Sigmoid colon (tissue), 4 donors: ENCODE measurements at regions not wholly inside any gene's neighbourhood (a gene's known extent, or its start where the extent isn't known, plus 50 kb on each side); places are given as distances from the start of the nearest gene placed in this dataset.

Source experiments
- EP300 ChIP-seq, 4 donors: sonication (generic); formaldehyde crosslinking; IDR thresholded peaks; one replicate each; pipeline ENCODE4 v1.6.1; 2017; ENCODE audit warnings: antibody characterized with exemption in 4 of 4
- POLR2A ChIP-seq, 2 donors: fragments of 450-650 bp; IDR thresholded peaks; one replicate each; pipeline ENCODE4 v1.6.1; 2016; ENCODE audit warnings: antibody characterized with exemption in 2 of 2, mild to moderate bottlenecking in 2 of 2, moderate library complexity in 2 of 2
- POLR2AphosphoS5 ChIP-seq, 4 donors: sonication (generic); formaldehyde crosslinking; IDR thresholded peaks; one replicate each; pipeline ENCODE4 v1.6.1; 2017; ENCODE audit warnings: antibody characterized with exemption in 4 of 4
- TF ChIP-seq, protein P1 (sequence below), 4 experiments: fragments of 450-650 bp in 3 of 4; fragments of 200-600 bp in 1 of 4; IDR thresholded peaks; one replicate each; pipeline ENCODE4 v1.5.1; 2016 to 2019; ENCODE audit warnings: antibody characterized with exemption in 4 of 4, mild to moderate bottlenecking in 3 of 4, moderate library complexity in 2 of 4

- TF ChIP-seq, protein P1, sequence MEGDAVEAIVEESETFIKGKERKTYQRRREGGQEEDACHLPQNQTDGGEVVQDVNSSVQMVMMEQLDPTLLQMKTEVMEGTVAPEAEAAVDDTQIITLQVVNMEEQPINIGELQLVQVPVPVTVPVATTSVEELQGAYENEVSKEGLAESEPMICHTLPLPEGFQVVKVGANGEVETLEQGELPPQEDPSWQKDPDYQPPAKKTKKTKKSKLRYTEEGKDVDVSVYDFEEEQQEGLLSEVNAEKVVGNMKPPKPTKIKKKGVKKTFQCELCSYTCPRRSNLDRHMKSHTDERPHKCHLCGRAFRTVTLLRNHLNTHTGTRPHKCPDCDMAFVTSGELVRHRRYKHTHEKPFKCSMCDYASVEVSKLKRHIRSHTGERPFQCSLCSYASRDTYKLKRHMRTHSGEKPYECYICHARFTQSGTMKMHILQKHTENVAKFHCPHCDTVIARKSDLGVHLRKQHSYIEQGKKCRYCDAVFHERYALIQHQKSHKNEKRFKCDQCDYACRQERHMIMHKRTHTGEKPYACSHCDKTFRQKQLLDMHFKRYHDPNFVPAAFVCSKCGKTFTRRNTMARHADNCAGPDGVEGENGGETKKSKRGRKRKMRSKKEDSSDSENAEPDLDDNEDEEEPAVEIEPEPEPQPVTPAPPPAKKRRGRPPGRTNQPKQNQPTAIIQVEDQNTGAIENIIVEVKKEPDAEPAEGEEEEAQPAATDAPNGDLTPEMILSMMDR (IDR thresholded peaks at IDR 0.05), result no peak
- TF ChIP-seq POLR2A (IDR thresholded peaks at IDR 0.05), result no peak
- TF ChIP-seq POLR2AphosphoS5 (IDR thresholded peaks at IDR 0.05), result no peak
- TF ChIP-seq EP300 (IDR thresholded peaks at IDR 0.05), result no peak
Measured at GRCh38 chr9:120284821-120285220, 295.1 kb downstream of the CDK5RAP2 start.
